HG03064 (cell line): ENCODE measurements at regions not wholly inside any gene's neighbourhood (a gene's known extent, or its start where the extent isn't known, plus 50 kb on each side); places are given as distances from the start of the nearest gene placed in this dataset.

Source experiments
- ATAC-seq: cut with Tn5 transposase; IDR thresholded peaks from one replicate; pipeline ENCODE4 v1.9.1; 2021; ENCODE audit warnings: low read depth; ENCODE audit not compliant: unreplicated experiment

GRCh38 chr10:58932126-58932525, 244.3 kb upstream of the PHYHIPL start:
- no peak for ATAC-seq

- ATAC-seq: no peak
Observed at GRCh38 chr10:58932577-58933314, 243.7 kb upstream of the PHYHIPL start.

- no peak for ATAC-seq
Observed at GRCh38 chr10:58936364-58936763, 240.1 kb upstream of the PHYHIPL start.

- ATAC-seq: no peak
Observed at GRCh38 chr10:58937423-58937822, 239.0 kb upstream of the PHYHIPL start.

GRCh38 chr10:58942724-58943123, 233.7 kb upstream of the PHYHIPL start:
- ATAC-seq: no peak

- ATAC-seq: no peak
Observed at GRCh38 chr10:58943256-58943890, 233.1 kb upstream of the PHYHIPL start.

- ATAC-seq: no peak
Observed at GRCh38 chr10:58943960-58944359, 232.5 kb upstream of the PHYHIPL start.

- no peak for ATAC-seq
Observed at GRCh38 chr10:58948303-58948702, 228.1 kb upstream of the PHYHIPL start.

- no peak for ATAC-seq
Observed at GRCh38 chr10:58950618-58951017, 225.8 kb upstream of the PHYHIPL start.

- ATAC-seq: no peak
Observed at GRCh38 chr10:58951087-58951486, 225.4 kb upstream of the PHYHIPL start.

- ATAC-seq: no peak
Observed at GRCh38 chr10:58951746-58952145, 224.7 kb upstream of the PHYHIPL start.

- ATAC-seq: no peak
Observed at GRCh38 chr10:58952162-58952601, 224.3 kb upstream of the PHYHIPL start.

- ATAC-seq: no peak
Observed at GRCh38 chr10:58952747-58953466, 223.5 kb upstream of the PHYHIPL start.

GRCh38 chr10:58954178-58954577, 222.3 kb upstream of the PHYHIPL start:
- ATAC-seq: no peak

- no peak for ATAC-seq
Observed at GRCh38 chr10:58955615-58956014, 220.8 kb upstream of the PHYHIPL start.

GRCh38 chr10:58956926-58957325, 219.5 kb upstream of the PHYHIPL start:
- no peak for ATAC-seq

GRCh38 chr10:58957517-58957916, 218.9 kb upstream of the PHYHIPL start:
- ATAC-seq: no peak

GRCh38 chr10:58963101-58963534, 213.3 kb upstream of the PHYHIPL start:
- no peak for ATAC-seq

- no peak for ATAC-seq
Observed at GRCh38 chr10:58963723-58964124, 212.7 kb upstream of the PHYHIPL start.

GRCh38 chr10:58965855-58966254, 210.6 kb upstream of the PHYHIPL start:
- ATAC-seq: no peak

- ATAC-seq: no peak
Observed at GRCh38 chr10:58967551-58968388, 208.7 kb upstream of the PHYHIPL start.
